A549 (cell line): ENCODE measurements at regions not wholly inside any gene's neighbourhood (a gene's known extent, or its start where the extent isn't known, plus 50 kb on each side); places are given as distances from the start of the nearest gene placed in this dataset.

Experiments used
- ATAC-seq, 2 experiments: fragments of 200-7000 bp in 1 of 2; fragments of >200 bp in 1 of 2; cut with Nextera tagmentation in 1 of 2; cut with Tn5 transposase in 1 of 2; 3 replicates each; pipeline versions ENCODE4 v1.8.0 to v1.9.1; 2018 to 2020; ENCODE audit warnings: mild to moderate bottlenecking in 1 of 2, moderate library complexity in 1 of 2
- CTCF ChIA-PET: fragments of 300-600 bp; sonication (Branson Sonifier 250); formaldehyde crosslinking; extraction: SDS; loops from one replicate; lab custom pipeline; 2021; ENCODE audit warnings: antibody characterized with exemption, inconsistent platforms; lab: Yijun Ruan, JAX
- POLR2A ChIA-PET: fragments of 350-600 bp; formaldehyde crosslinking; extraction: SDS; loops from one replicate; lab custom pipeline; 2021; ENCODE audit warnings: antibody characterized with exemption, inconsistent platforms; lab: Yijun Ruan, JAX
- DNase-seq, 2 experiments: peaks; one replicate each; pipeline versions ENCODE4 v3.0.0 to v3.0.0-alpha.2; 2011 to 2016; ENCODE audit warnings: low read depth in 1 of 2, low spot score in 1 of 2
- FAIRE-seq: peaks from 2 replicates; lab custom pipeline; 2011; peaks lifted over from hg19 to GRCh38; lab: Jason Lieb, UNC
- H3K27ac ChIP-seq, 2 experiments: fragments of >200 bp; sonication (Bioruptor Twin); formaldehyde crosslinking; 3 replicates each; pipeline ENCODE4 v1.5.1; 2016 to 2017
- H3K4me1 ChIP-seq: fragments of >200 bp; sonication (Bioruptor Twin); formaldehyde crosslinking; 3 replicates; pipeline ENCODE4 v1.6.1; 2016
- H3K4me2 ChIP-seq: fragments of >200 bp; sonication (Bioruptor Twin); formaldehyde crosslinking; 3 replicates; pipeline ENCODE4 v1.6.1; 2016
- H3K4me3 ChIP-seq: fragments of >200 bp; sonication (Bioruptor Twin); formaldehyde crosslinking; 3 replicates; pipeline ENCODE4 v1.5.1; 2016
- H3K9me3 ChIP-seq: fragments of >200 bp; sonication (Bioruptor Twin); formaldehyde crosslinking; 3 replicates; pipeline ENCODE4 v1.6.1; 2016
- CBX8 ChIP-seq: fragments of 200-600 bp; sonication (generic); IDR thresholded peaks from 2 replicates; pipeline ENCODE4 v1.6.1; 2016
- CHD4 ChIP-seq: fragments of 200-600 bp; sonication (generic); IDR thresholded peaks from 2 replicates; pipeline ENCODE4 v1.6.1; 2016; ENCODE audit warnings: antibody characterized with exemption, mild to moderate bottlenecking, borderline replicate concordance
- EHF ChIP-seq: fragments of 250-450 bp; sonication (Bioruptor Pico); IDR thresholded peaks from 2 replicates; pipeline ENCODE4 v1.5.0; 2020; ENCODE audit warnings: mild to moderate bottlenecking
- EHMT2 ChIP-seq: fragments of 200-600 bp; sonication (generic); IDR thresholded peaks from 2 replicates; pipeline ENCODE4 v1.6.1; 2016; ENCODE audit warnings: antibody characterized with exemption, low read depth, mild to moderate bottlenecking, moderate library complexity
- GATA3 ChIP-seq: IDR thresholded peaks from 2 replicates; pipeline ENCODE4 v1.6.1; 2012; ENCODE audit warnings: borderline replicate concordance
- HDAC2 ChIP-seq: fragments of 200-600 bp; sonication (generic); IDR thresholded peaks from 2 replicates; pipeline ENCODE4 v1.6.1; 2016
- HEYL ChIP-seq: fragments of 250-450 bp; sonication (Bioruptor Pico); IDR thresholded peaks from 2 replicates; pipeline ENCODE4 v1.8.0; 2021; ENCODE audit warnings: mild to moderate bottlenecking, moderate library complexity
- HOXA7 ChIP-seq: fragments of 250-450 bp; sonication (Bioruptor Pico); IDR thresholded peaks from 2 replicates; pipeline ENCODE4 v1.5.0; 2020; ENCODE audit warnings: mild to moderate bottlenecking, moderate library complexity
- HOXB13 ChIP-seq: fragments of 250-450 bp; sonication (Bioruptor Pico); IDR thresholded peaks from 2 replicates; pipeline ENCODE4 v1.5.0; 2020; ENCODE audit warnings: low read depth, mild to moderate bottlenecking, moderate library complexity
- HOXB5 ChIP-seq: fragments of 250-450 bp; sonication (Bioruptor Pico); IDR thresholded peaks from 2 replicates; pipeline ENCODE4 v1.5.0; 2020; ENCODE audit warnings: mild to moderate bottlenecking, moderate library complexity
- JUNB ChIP-seq: fragments of >200 bp; sonication (Bioruptor Twin); formaldehyde crosslinking; IDR thresholded peaks from 2 replicates; pipeline ENCODE4 v1.6.1; 2016
- KDM1A ChIP-seq: fragments of 200-600 bp; sonication (generic); IDR thresholded peaks from 2 replicates; pipeline ENCODE4 v1.6.1; 2016; ENCODE audit warnings: low read depth, mild to moderate bottlenecking
- KDM5A ChIP-seq: fragments of 200-600 bp; sonication (generic); IDR thresholded peaks from 2 replicates; pipeline ENCODE4 v1.6.1; 2016; ENCODE audit warnings: antibody characterized with exemption, mild to moderate bottlenecking
- MYC ChIP-seq: IDR thresholded peaks from 2 replicates; pipeline ENCODE4 v1.6.1; 2012; ENCODE audit warnings: mild to moderate bottlenecking, inconsistent platforms, low read length, improper control_type of control experiment, borderline replicate concordance
- PHF8 ChIP-seq: fragments of 200-600 bp; sonication (generic); IDR thresholded peaks from 2 replicates; pipeline ENCODE4 v1.6.1; 2016; ENCODE audit warnings: low read depth, mild to moderate bottlenecking, antibody characterized with exemption, moderate library complexity, borderline replicate concordance
- POLR2A ChIP-seq: IDR thresholded peaks from 2 replicates; pipeline ENCODE4 v1.6.1; 2012; ENCODE audit warnings: mild to moderate bottlenecking, low read length
- RAD21 ChIP-seq, 2 experiments: fragments of >200 bp in 1 of 2; sonication (Bioruptor Twin) in 1 of 2; formaldehyde crosslinking in 1 of 2; IDR thresholded peaks in 1 of 2; conservative IDR thresholded peaks in 1 of 2; 2 replicates in 1 of 2; 3 replicates in 1 of 2; pipeline ENCODE4 v1.6.1; 2012 to 2018; ENCODE audit warnings: inconsistent platforms in 1 of 2
- RFX5 ChIP-seq: fragments of 450-650 bp; IDR thresholded peaks from 2 replicates; pipeline ENCODE4 v1.7.1; 2014; ENCODE audit warnings: antibody characterized with exemption, mild to moderate bottlenecking, moderate library complexity
- RNF2 ChIP-seq: fragments of 200-600 bp; sonication (generic); IDR thresholded peaks from 2 replicates; pipeline ENCODE4 v1.6.1; 2016; ENCODE audit warnings: low read depth, mild to moderate bottlenecking, antibody characterized with exemption, moderate library complexity, borderline replicate concordance
- SMC3 ChIP-seq: fragments of >200 bp; sonication (Bioruptor Twin); formaldehyde crosslinking; IDR thresholded peaks from 3 replicates; pipeline ENCODE4 v1.6.1; 2018; ENCODE audit warnings: inconsistent platforms
- ZC3H11A ChIP-seq: fragments of 450-650 bp; IDR thresholded peaks from 2 replicates; pipeline ENCODE4 v1.6.1; 2014; ENCODE audit warnings: antibody characterized with exemption, mild to moderate bottlenecking
- ZSCAN20 ChIP-seq: fragments of 250-450 bp; sonication (Bioruptor Pico); IDR thresholded peaks from 2 replicates; pipeline ENCODE4 v1.8.0; 2022; ENCODE audit warnings: mild to moderate bottlenecking, moderate library complexity
- WGBS: methylation state at CpG from one replicate; pipeline ENCODE4 v1.1.6; 2017; ENCODE audit errors: missing lambda C conversion rate; 5-methylcytosine and 5-hydroxymethylcytosine counted together
- TF ChIP-seq, protein P1 (sequence below): fragments of >200 bp; sonication (Bioruptor Twin); formaldehyde crosslinking; IDR thresholded peaks from 2 replicates; pipeline ENCODE4 v1.6.1; 2016
- TF ChIP-seq, protein P2 (sequence below): fragments of 200-600 bp; sonication (generic); IDR thresholded peaks from 2 replicates; pipeline ENCODE4 v1.6.1; 2016; ENCODE audit warnings: antibody characterized with exemption, mild to moderate bottlenecking, moderate library complexity

DNA sequence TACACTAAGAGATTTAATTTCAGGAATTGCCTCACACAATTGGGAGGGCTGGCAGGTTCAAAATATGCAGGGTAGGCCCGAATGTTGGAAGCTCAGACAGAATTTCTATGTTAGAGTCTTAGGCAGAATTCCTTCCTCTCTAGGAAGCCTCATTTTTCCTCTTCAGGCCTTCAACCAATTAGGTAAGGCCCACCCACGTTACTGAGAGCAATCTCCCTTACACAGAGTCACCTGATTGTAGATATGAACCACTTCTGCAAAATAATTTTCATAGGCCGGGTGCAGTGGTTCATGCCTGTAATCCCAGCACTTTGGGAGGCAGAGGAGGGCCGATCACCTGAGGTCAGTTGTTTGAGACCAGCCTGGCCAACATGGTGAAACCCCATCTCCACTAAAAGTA, 50.2 kb upstream of the HIVEP1 start:
- no peak for TF ChIP-seq HEYL
- TF ChIP-seq CBX8 = no peak
- TF ChIP-seq KDM1A = no peak
- TF ChIP-seq ZC3H11A = no peak
- TF ChIP-seq EHF (CRISPR knock-in tag) = no peak
- no peak for TF ChIP-seq HOXB13
- no peak for TF ChIP-seq CHD4
- no peak for TF ChIP-seq RNF2
- no peak for TF ChIP-seq HOXB5 (CRISPR knock-in tag)
- no peak for TF ChIP-seq PHF8
- TF ChIP-seq POLR2A = no peak
- TF ChIP-seq, protein P1, sequence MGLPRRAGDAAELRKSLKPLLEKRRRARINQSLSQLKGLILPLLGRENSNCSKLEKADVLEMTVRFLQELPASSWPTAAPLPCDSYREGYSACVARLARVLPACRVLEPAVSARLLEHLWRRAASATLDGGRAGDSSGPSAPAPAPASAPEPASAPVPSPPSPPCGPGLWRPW = no peak
- TF ChIP-seq HOXA7 = no peak
- TF ChIP-seq HDAC2 = no peak
- TF ChIP-seq RFX5 = no peak
- no peak for TF ChIP-seq KDM5A
- no peak for TF ChIP-seq GATA3
- ChIA-PET POLR2A (no interaction called here), CTCF (interaction anchor here (0.9 to 1.6 kb wide), 2 partner anchors 306 to 619 kb away, joined by 3 to 4 read pairs; no protein-coding TSS in a partner anchor)
- Histone ChIP-seq H3K27ac (no peak overlapping the region), H3K4me1 (no peaks in the 10 kb centered on the region), H3K9me3 (no peaks in the 10 kb centered on the region), H3K4me3 (no peak overlapping the region), H3K4me2 (no peak overlapping the region)
- DNase-seq (no peak), ATAC-seq (no peak), FAIRE-seq (no peak)
- 57% methylated on average over 4 of the region's 4 CpGs for WGBS

DNA sequence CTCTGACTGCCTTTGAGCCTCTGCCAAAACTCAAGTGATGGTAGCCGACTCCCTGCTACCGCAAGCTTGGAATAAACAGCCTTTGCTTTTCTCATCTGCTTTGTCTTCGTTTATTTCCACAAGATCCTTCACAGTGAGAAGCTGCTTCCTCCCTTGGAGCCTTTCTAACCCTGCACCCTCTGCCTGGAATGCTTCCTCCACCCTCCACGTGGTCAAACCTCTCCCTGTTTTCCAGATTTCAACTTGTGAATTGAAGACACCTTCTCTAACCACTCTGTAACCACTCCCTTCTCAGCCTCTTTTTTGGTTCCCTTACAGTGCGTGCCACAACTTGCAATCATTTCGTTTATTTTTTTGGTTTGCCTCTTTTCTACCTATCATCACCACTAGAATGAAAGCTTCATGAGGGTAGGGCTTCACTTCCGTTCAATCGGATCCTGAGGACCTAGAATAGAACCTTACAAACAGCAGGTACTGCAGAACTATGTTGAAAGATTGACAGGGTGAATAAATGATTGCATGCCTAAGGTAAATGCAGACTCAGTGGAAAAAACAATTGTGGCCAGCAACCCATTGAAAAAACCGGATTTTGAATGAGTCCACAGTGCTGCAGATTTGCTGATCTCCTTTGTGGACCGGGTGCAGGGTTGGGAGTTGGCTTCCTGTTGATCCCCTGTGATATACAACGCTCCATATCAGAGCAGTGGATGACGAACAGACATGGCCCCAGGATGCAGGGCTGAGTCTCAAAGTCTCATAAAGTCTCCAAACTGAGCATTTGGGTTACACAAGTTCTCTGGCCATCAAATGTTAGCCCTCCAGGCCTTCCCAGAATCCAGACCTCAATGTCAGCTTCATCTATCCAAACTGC, 51.0 kb upstream of the HIVEP1 start:
- FAIRE-seq = no peak
- ATAC-seq = no peak
- no peaks in the 10 kb centered on the region for H3K4me1 ChIP-seq
- no peaks in the 10 kb centered on the region for H3K9me3 ChIP-seq
- POLR2A ChIA-PET = interaction anchor here (0.6 kb wide), 1 partner anchor 35 kb away, joined by 3 read pairs; no protein-coding TSS in a partner anchor
- H3K4me2 ChIP-seq = no peak overlapping the region
- no peak for TF ChIP-seq JUNB
- TF ChIP-seq, protein P2, sequence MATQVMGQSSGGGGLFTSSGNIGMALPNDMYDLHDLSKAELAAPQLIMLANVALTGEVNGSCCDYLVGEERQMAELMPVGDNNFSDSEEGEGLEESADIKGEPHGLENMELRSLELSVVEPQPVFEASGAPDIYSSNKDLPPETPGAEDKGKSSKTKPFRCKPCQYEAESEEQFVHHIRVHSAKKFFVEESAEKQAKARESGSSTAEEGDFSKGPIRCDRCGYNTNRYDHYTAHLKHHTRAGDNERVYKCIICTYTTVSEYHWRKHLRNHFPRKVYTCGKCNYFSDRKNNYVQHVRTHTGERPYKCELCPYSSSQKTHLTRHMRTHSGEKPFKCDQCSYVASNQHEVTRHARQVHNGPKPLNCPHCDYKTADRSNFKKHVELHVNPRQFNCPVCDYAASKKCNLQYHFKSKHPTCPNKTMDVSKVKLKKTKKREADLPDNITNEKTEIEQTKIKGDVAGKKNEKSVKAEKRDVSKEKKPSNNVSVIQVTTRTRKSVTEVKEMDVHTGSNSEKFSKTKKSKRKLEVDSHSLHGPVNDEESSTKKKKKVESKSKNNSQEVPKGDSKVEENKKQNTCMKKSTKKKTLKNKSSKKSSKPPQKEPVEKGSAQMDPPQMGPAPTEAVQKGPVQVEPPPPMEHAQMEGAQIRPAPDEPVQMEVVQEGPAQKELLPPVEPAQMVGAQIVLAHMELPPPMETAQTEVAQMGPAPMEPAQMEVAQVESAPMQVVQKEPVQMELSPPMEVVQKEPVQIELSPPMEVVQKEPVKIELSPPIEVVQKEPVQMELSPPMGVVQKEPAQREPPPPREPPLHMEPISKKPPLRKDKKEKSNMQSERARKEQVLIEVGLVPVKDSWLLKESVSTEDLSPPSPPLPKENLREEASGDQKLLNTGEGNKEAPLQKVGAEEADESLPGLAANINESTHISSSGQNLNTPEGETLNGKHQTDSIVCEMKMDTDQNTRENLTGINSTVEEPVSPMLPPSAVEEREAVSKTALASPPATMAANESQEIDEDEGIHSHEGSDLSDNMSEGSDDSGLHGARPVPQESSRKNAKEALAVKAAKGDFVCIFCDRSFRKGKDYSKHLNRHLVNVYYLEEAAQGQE = no peak
- no peak for TF ChIP-seq ZSCAN20
- no peak for TF ChIP-seq RAD21 (conservative IDR thresholded peaks at IDR 0.05 in 1 of 2, IDR thresholded peaks at IDR 0.05 in 1 of 2)
- TF ChIP-seq RFX5 = no peak
- no peak for TF ChIP-seq KDM5A
- TF ChIP-seq MYC = no peak
- no peak for TF ChIP-seq EHMT2
- TF ChIP-seq SMC3 = no peak
- H3K27ac ChIP-seq = no peak overlapping the region
- CTCF ChIA-PET = interaction anchor here (0.6 to 1.6 kb wide), 3 partner anchors 305 to 735 kb away, joined by 3 to 4 read pairs (median 3); no protein-coding TSS in a partner anchor
- no peak overlapping the region for H3K4me3 ChIP-seq
- DNase-seq = no peak
- 63% methylated on average over 12 of the region's 12 CpGs for WGBS
